Kidney tubule cell (primary cell): ENCODE measurements at regions not wholly inside any gene's neighbourhood (a gene's known extent, or its start where the extent isn't known, plus 50 kb on each side); places are given as distances from the start of the nearest gene placed in this dataset.
"Not testable (repeated sequence)": the region's sequence is repeated elsewhere in the genome, so short reads cannot be mapped to it uniquely, and the experiment has no call there.

ENCODE experiments used
- DNase-seq: peaks from one replicate; pipeline ENCODE4 v3.0.0-alpha.2; 2018; ENCODE audit warnings: low spot score

- no peak for DNase-seq
Measured at GRCh38 chr21:22288885-22289499, 1290.8 kb downstream of the NCAM2 start.

GRCh38 chr21:22292144-22292543, 1293.9 kb downstream of the NCAM2 start:
- DNase-seq = no peak

- DNase-seq = no peak
Measured at GRCh38 chr21:22297575-22297974, 1299.4 kb downstream of the NCAM2 start.

- no peak for DNase-seq
Measured at GRCh38 chr21:22311741-22312462, 1313.7 kb downstream of the NCAM2 start.

GRCh38 chr21:22314963-22315362, 1316.8 kb downstream of the NCAM2 start:
- no peak for DNase-seq

GRCh38 chr21:22319435-22319834, 1321.2 kb downstream of the NCAM2 start:
- DNase-seq = no peak

- DNase-seq = no peak
Measured at GRCh38 chr21:22342889-22343288, 1344.7 kb downstream of the NCAM2 start.

GRCh38 chr21:22343303-22343702, 1345.1 kb downstream of the NCAM2 start:
- no peak for DNase-seq

- no peak for DNase-seq
Measured at GRCh38 chr21:22343721-22344120, 1345.5 kb downstream of the NCAM2 start.

GRCh38 chr21:22345624-22346023, 1347.4 kb downstream of the NCAM2 start:
- DNase-seq = no peak

- DNase-seq = no peak
Measured at GRCh38 chr21:22346576-22346975, 1348.4 kb downstream of the NCAM2 start.

GRCh38 chr21:22351076-22351475, 1352.9 kb downstream of the NCAM2 start:
- DNase-seq = no peak

GRCh38 chr21:22352088-22352487, 1353.9 kb downstream of the NCAM2 start:
- DNase-seq = no peak

- DNase-seq = no peak
Measured at GRCh38 chr21:22355949-22356348, 1357.7 kb downstream of the NCAM2 start.

- no peak for DNase-seq
Measured at GRCh38 chr21:22356663-22357062, 1358.5 kb downstream of the NCAM2 start.

GRCh38 chr21:22359599-22359998, 1361.4 kb downstream of the NCAM2 start:
- DNase-seq = not testable (repeated sequence)

- DNase-seq = no peak
Measured at GRCh38 chr21:22363504-22363903, 1365.3 kb downstream of the NCAM2 start.

GRCh38 chr21:22364163-22364562, 1366.0 kb downstream of the NCAM2 start:
- DNase-seq = no peak

- no peak for DNase-seq
Measured at GRCh38 chr21:22374218-22374969, 1376.2 kb downstream of the NCAM2 start.

- DNase-seq = not testable (repeated sequence)
Measured at GRCh38 chr21:22377795-22378194, 1379.6 kb downstream of the NCAM2 start.

GRCh38 chr21:22393324-22393723, 1395.1 kb downstream of the NCAM2 start:
- DNase-seq = no peak

GRCh38 chr21:22395965-22396364, 1397.8 kb downstream of the NCAM2 start:
- DNase-seq = no peak
